ENCODE measurements at regions not wholly inside any gene's neighbourhood (a gene's known extent, or its start where the extent isn't known, plus 50 kb on each side); places are given as distances from the start of the nearest gene placed in this dataset.

- no TSS peak for BruUV-seq (replicated peaks)
- TF ChIP-seq SIN3A (IDR thresholded peaks at IDR 0.05; ENCODE audit: borderline replicate concordance, insufficient read depth, low read depth, low read length) (no peak), REST (IDR thresholded peaks at IDR 0.05; ENCODE audit: insufficient read depth in 1 of 2, low read depth in 2 of 2, low read length in 1 of 2) (no peak), POLR2AphosphoS5 (IDR thresholded peaks at IDR 0.05; ENCODE audit: low read depth, low read length) (no peak), CTCF (IDR thresholded peaks at IDR 0.05) (no peak), TCF7L2 (IDR thresholded peaks at IDR 0.05; ENCODE audit: low read depth, low read length) (no peak)
- Histone ChIP-seq H3K4me3 (ENCODE audit: low read depth in 2 of 2, low read length in 2 of 2) (no peak overlapping the region), H3K4me1 (ENCODE audit: control insufficient read depth, insufficient read depth, low read length) (no peaks in the 10 kb centered on the region), H3K27ac (ENCODE audit: low read length) (no peak overlapping the region), H3K27me3 (ENCODE audit: control insufficient read depth, insufficient read depth, low read length) (no peaks in the 10 kb centered on the region), H3K36me3 (ENCODE audit: control insufficient read depth, insufficient read depth, low read length) (no peaks in the 10 kb centered on the region), H3K9me3 (ENCODE audit: control insufficient read depth, insufficient read depth, low read depth, low read length) (no peaks in the 10 kb centered on the region)
- ATAC-seq: no peak
- ChIA-PET CTCF (no interaction called here), POLR2A (no interaction called here)
- in situ Hi-C loops (cut with HindIII; ENCODE audit: low pct_unique_long_range_greater_than_20kb, low sequenced_read_pairs) (no loop called here), intact Hi-C loops (cut with micrococcal nuclease; ENCODE audit: unreplicated experiment) (no loop called here)
- no peak for DNase-seq (ENCODE audit: low read depth, low spot score)
Measured at GRCh38 chr4:62470421-62470983, 1270.4 kb downstream of the ADGRL3 start.

GRCh38 chr4:62470020-62470419 lies 1269.9 kb downstream of the ADGRL3 start:
- Histone ChIP-seq H3K36me3 (ENCODE audit: control insufficient read depth, insufficient read depth, low read length) (no peaks in the 10 kb centered on the region), H3K27ac (ENCODE audit: low read length) (no peak overlapping the region), H3K9me3 (ENCODE audit: control insufficient read depth, insufficient read depth, low read depth, low read length) (no peaks in the 10 kb centered on the region), H3K4me1 (ENCODE audit: control insufficient read depth, insufficient read depth, low read length) (no peaks in the 10 kb centered on the region), H3K27me3 (ENCODE audit: control insufficient read depth, insufficient read depth, low read length) (no peaks in the 10 kb centered on the region), H3K4me3 (ENCODE audit: low read depth in 2 of 2, low read length in 2 of 2) (no peak overlapping the region)
- CTCF ChIA-PET: no interaction called here
- in situ Hi-C loops (cut with HindIII; ENCODE audit: low pct_unique_long_range_greater_than_20kb, low sequenced_read_pairs) (no loop called here), intact Hi-C loops (cut with micrococcal nuclease; ENCODE audit: unreplicated experiment) (no loop called here)
- DNase-seq (ENCODE audit: low read depth, low spot score) (no peak), ATAC-seq (no peak)
- no TSS peak for BruUV-seq (replicated peaks)
- TF ChIP-seq TCF7L2 (IDR thresholded peaks at IDR 0.05; ENCODE audit: low read depth, low read length) (no peak), SIN3A (IDR thresholded peaks at IDR 0.05; ENCODE audit: borderline replicate concordance, insufficient read depth, low read depth, low read length) (no peak), REST (IDR thresholded peaks at IDR 0.05; ENCODE audit: insufficient read depth in 1 of 2, low read depth in 2 of 2, low read length in 1 of 2) (no peak), CTCF (IDR thresholded peaks at IDR 0.05) (no peak), POLR2AphosphoS5 (IDR thresholded peaks at IDR 0.05; ENCODE audit: low read depth, low read length) (no peak)
- POLR2A ChIA-PET: no interaction called here

All from Panc1 (cell line).